Thoracic aorta (tissue), 2 donors: ENCODE measurements at regions not wholly inside any gene's neighbourhood (a gene's known extent, or its start where the extent isn't known, plus 50 kb on each side); places are given as distances from the start of the nearest gene placed in this dataset.

Experiments used
- ATAC-seq: fragments of 150-250 bp; one replicate; pipeline ENCODE4 v1.8.0; 2017; ENCODE audit warnings: low read depth; ENCODE audit not compliant: insufficient number of reproducible peaks, low FRiP score
- DNase-seq: peaks from one replicate; pipeline ENCODE4 v3.0.0-alpha.2; 2020; ENCODE audit warnings: low spot score
- H3K27ac ChIP-seq, 2 donors: fragments of 200-600 bp; sonication (generic); 1 replicate in 1 of 2; 2 replicates in 1 of 2; pipeline ENCODE4 v1.5.1; 2016; ENCODE audit warnings: mild to moderate bottlenecking in 2 of 2, moderate library complexity in 2 of 2
- H3K27me3 ChIP-seq: fragments of 200-600 bp; sonication (generic); replicated peaks from 2 replicates; pipeline ENCODE4 v1.6.0; 2016; ENCODE audit warnings: mild to moderate bottlenecking; ENCODE audit not compliant: insufficient read depth
- H3K36me3 ChIP-seq: fragments of 200-600 bp; sonication (generic); one replicate; pipeline ENCODE4 v1.5.1; 2016
- H3K4me1 ChIP-seq, 2 donors: fragments of 200-600 bp; sonication (generic); 1 replicate in 1 of 2; 2 replicates in 1 of 2; pipeline versions ENCODE4 v1.5.1 to v1.6.0; 2016; ENCODE audit warnings: low read depth in 2 of 2, mild to moderate bottlenecking in 1 of 2; ENCODE audit not compliant: control insufficient read depth in 1 of 2
- H3K4me3 ChIP-seq: fragments of 200-600 bp; sonication (generic); 2 replicates; pipeline ENCODE4 v1.5.1; 2016; ENCODE audit warnings: mild to moderate bottlenecking
- H3K9me3 ChIP-seq: fragments of 200-600 bp; sonication (generic); 2 replicates; pipeline ENCODE4 v1.5.1; 2016
- TF ChIP-seq, protein P1 (sequence below): fragments of 200-600 bp; sonication (generic); IDR thresholded peaks from one replicate; pipeline ENCODE4 v1.5.1; 2019; ENCODE audit warnings: antibody characterized with exemption

DNA sequence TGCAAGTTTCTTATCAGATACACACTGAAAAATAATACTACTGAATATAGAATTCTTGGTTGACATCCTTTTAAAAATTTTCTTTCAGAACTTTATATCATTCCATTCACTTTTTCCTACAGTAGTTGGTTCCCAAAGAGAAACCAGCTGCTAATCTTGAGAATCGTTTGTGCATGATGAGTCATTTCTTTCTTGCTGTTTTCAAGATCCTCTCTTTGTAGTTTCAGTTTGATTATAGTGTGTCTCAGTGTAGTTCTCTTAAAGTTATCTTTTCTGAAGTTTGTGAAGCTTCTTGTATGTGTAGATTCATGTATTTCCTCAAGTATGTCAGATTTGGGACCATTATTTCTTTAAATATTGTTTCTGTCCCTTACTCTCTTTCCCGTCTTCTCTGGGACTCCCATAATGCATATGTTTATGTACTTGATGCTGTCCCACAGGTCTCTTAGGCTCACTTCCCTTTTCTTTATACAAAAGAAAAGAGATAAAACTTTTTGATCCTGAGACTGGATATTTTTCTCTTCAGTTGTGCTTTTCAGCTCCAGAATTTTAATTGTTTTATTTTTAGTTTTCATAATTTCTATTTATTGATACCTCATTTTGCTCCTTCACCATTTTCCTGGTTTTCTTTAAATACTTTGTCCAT lies 801.0 kb downstream of the TDRD15 start:
- Histone ChIP-seq H3K4me1 (no peaks in the 10 kb centered on the region), H3K27me3 (no peaks in the 10 kb centered on the region), H3K36me3 (no peaks in the 10 kb centered on the region), H3K9me3 (peaks cover 18% of the 10 kb centered on the region), H3K4me3 (no peak overlapping the region), H3K27ac (no peak overlapping the region)
- no peak for ATAC-seq
- DNase-seq = no peak
- TF ChIP-seq, protein P1, sequence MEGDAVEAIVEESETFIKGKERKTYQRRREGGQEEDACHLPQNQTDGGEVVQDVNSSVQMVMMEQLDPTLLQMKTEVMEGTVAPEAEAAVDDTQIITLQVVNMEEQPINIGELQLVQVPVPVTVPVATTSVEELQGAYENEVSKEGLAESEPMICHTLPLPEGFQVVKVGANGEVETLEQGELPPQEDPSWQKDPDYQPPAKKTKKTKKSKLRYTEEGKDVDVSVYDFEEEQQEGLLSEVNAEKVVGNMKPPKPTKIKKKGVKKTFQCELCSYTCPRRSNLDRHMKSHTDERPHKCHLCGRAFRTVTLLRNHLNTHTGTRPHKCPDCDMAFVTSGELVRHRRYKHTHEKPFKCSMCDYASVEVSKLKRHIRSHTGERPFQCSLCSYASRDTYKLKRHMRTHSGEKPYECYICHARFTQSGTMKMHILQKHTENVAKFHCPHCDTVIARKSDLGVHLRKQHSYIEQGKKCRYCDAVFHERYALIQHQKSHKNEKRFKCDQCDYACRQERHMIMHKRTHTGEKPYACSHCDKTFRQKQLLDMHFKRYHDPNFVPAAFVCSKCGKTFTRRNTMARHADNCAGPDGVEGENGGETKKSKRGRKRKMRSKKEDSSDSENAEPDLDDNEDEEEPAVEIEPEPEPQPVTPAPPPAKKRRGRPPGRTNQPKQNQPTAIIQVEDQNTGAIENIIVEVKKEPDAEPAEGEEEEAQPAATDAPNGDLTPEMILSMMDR = no peak

DNA sequence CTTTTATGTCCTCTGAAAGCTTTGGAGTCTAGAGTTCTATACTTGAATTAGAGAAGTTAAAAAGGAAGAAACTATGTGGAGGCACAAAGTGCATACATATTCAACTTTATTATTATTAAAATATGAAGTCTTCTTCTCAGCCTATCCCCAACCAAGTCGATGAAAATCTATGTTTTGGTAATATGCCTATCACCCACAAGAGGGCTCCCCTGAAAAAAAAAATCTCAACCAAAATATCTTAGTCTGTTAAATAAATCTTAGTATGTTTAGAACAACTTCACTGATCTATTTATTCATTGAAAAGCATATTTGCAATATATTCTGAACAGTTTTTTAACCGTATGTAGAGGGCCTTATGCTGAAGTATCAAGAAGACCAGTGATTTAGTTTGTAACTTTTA lies 804.5 kb downstream of the TDRD15 start:
- Histone ChIP-seq H3K27ac (no peak overlapping the region), H3K27me3 (no peaks in the 10 kb centered on the region), H3K36me3 (no peaks in the 10 kb centered on the region), H3K4me3 (no peak overlapping the region), H3K9me3 (peaks cover 18% of the 10 kb centered on the region), H3K4me1 (no peaks in the 10 kb centered on the region)
- TF ChIP-seq, protein P1 = no peak
- ATAC-seq = no peak
- DNase-seq = no peak

DNA sequence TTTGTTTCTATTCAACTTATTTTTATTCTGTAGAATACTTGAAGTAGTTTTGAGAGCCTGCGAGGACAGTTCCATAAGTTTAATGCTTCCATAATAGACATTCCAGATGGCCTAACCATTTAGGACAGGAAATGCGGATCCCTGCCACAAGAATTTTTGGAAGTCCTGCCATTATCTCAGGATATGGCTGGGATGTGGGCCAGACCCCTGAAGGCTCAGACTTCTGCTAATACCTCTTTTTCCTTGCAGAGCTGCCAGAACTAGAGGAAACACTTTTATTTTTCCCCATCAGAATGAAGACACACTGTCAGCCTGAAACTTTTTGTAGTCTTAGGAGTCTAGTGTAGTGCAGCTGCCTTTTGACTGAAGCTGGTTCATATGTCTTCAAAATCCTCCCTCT lies 806.5 kb downstream of the TDRD15 start:
- no peaks in the 10 kb centered on the region for H3K4me1 ChIP-seq
- H3K27me3 ChIP-seq = no peaks in the 10 kb centered on the region
- no peak overlapping the region for H3K4me3 ChIP-seq
- no peak overlapping the region for H3K27ac ChIP-seq
- DNase-seq (no peak), ATAC-seq (no peak)
- H3K9me3 ChIP-seq = peaks cover 3% of the 10 kb centered on the region
- H3K36me3 ChIP-seq = no peaks in the 10 kb centered on the region
- TF ChIP-seq, protein P1 = no peak

DNA sequence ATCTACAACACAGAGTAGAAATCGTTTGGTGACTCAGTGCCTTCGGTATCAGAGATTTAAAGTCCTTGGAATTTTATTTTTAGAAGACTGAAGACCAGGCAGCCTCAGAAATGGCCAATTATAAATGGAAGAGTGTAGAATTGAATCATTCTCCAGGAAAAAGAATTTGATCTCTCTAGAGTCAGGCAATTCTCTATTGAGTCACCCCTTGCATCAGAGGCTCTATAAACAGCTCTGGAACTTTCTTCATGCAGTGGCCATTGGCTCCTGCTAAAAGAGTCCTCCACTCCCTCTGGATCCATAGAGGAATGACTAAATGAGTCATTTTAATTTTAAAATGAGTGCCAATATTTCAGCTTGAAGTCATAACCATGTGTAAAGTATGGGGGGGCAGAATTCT lies 816.2 kb downstream of the TDRD15 start:
- Histone ChIP-seq H3K9me3 (no peaks in the 10 kb centered on the region), H3K4me1 (no peaks in the 10 kb centered on the region), H3K27me3 (no peaks in the 10 kb centered on the region), H3K36me3 (no peaks in the 10 kb centered on the region), H3K27ac (no peak overlapping the region), H3K4me3 (no peak overlapping the region)
- TF ChIP-seq, protein P1 = no peak
- DNase-seq = no peak
- ATAC-seq = peak; percentile 57

DNA sequence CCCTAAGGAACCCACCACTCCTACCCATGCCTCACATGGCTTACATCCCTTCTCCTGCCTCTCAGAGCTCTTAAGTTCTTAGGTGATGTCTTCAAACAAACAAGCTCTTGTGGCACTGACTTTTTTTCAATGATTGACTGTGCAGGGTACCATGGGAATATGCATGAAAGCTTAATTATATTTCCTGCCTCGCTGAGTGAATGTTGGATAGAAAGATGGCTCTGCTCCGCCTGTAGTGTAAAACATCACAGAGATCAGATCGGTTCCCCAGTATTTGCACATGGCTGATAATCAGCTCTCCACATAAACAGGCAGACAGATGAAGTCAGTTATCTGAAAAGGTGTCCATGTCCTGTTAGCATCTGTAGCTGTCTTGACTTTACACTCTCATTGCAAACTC lies 820.8 kb downstream of the TDRD15 start:
- Histone ChIP-seq H3K4me3 (no peak overlapping the region), H3K4me1 (no peaks in the 10 kb centered on the region), H3K27me3 (no peaks in the 10 kb centered on the region), H3K9me3 (no peaks in the 10 kb centered on the region), H3K36me3 (no peaks in the 10 kb centered on the region), H3K27ac (no peak overlapping the region)
- ATAC-seq = no peak
- TF ChIP-seq, protein P1 = no peak
- no peak for DNase-seq
